Neural progenitor cell (in vitro differentiated cells): ENCODE measurements at regions not wholly inside any gene's neighbourhood (a gene's known extent, or its start where the extent isn't known, plus 50 kb on each side); places are given as distances from the start of the nearest gene placed in this dataset. TPM values are rescaled to one million over a fixed set of nuclear protein-coding genes. Genes with fewer than 3 reads are reported as not detected.
"Not testable (repeated sequence)": the region's sequence is repeated elsewhere in the genome, so short reads cannot be mapped to it uniquely, and the experiment has no call there.

Experiments used
- DNase-seq: peaks from one replicate; pipeline ENCODE4 v3.0.0-alpha.2; 2016; ENCODE audit warnings: low spot score
- H2AFZ ChIP-seq: fragments of 200-600 bp; sonication (generic); replicated peaks from 2 replicates; pipeline ENCODE4 v1.6.1; 2016; ENCODE audit warnings: antibody characterized with exemption
- H3F3A ChIP-seq: fragments of 200-600 bp; sonication (generic); 2 replicates; pipeline ENCODE4 v1.6.1; 2016; ENCODE audit warnings: antibody characterized with exemption, low read depth
- H3K27ac ChIP-seq: fragments of 200-600 bp; sonication (generic); 2 replicates; pipeline ENCODE4 v1.5.1; 2016; ENCODE audit warnings: mild to moderate bottlenecking
- H3K27me3 ChIP-seq: fragments of 200-600 bp; sonication (generic); 2 replicates; pipeline ENCODE4 v1.6.1; 2016; ENCODE audit warnings: mild to moderate bottlenecking, moderate library complexity
- H3K36me3 ChIP-seq: fragments of 200-600 bp; sonication (generic); 2 replicates; pipeline ENCODE4 v1.5.1; 2016
- H3K4me1 ChIP-seq: fragments of 200-600 bp; sonication (generic); 2 replicates; pipeline ENCODE4 v1.6.1; 2016; ENCODE audit warnings: mixed run types
- H3K4me2 ChIP-seq: fragments of 200-600 bp; sonication (generic); 2 replicates; pipeline ENCODE4 v1.6.1; 2016
- H3K4me3 ChIP-seq: fragments of 200-600 bp; sonication (generic); 2 replicates; pipeline ENCODE4 v1.5.1; 2016
- H3K79me2 ChIP-seq: fragments of 200-600 bp; sonication (generic); 2 replicates; pipeline ENCODE4 v1.6.1; 2016; ENCODE audit warnings: low read depth
- H3K9ac ChIP-seq: fragments of 200-600 bp; sonication (generic); 2 replicates; pipeline ENCODE4 v1.6.1; 2016
- H3K9me3 ChIP-seq: fragments of 200-600 bp; sonication (generic); 2 replicates; pipeline ENCODE4 v1.5.1; 2016; ENCODE audit warnings: low read depth
- H4K20me1 ChIP-seq: fragments of 200-600 bp; sonication (generic); 2 replicates; pipeline ENCODE4 v1.6.1; 2016; ENCODE audit warnings: low read depth
- H3K27ac Mint-ChIP-seq: 3 replicates; pipeline ENCODE4 v1.8.0; 2021; ENCODE audit warnings: mixed read lengths
- H3K27me3 Mint-ChIP-seq: 2 replicates; pipeline ENCODE4 v1.8.0; 2022; ENCODE audit warnings: low read depth, mild to moderate bottlenecking, inconsistent platforms, moderate library complexity, mixed read lengths; ENCODE audit not compliant: insufficient read depth
- H3K36me3 Mint-ChIP-seq: 3 replicates; pipeline ENCODE4 v1.8.0; 2021; ENCODE audit warnings: mixed read lengths
- H3K4me1 Mint-ChIP-seq: 3 replicates; pipeline ENCODE4 v1.8.0; 2021; ENCODE audit warnings: mixed read lengths
- H3K4me3 Mint-ChIP-seq: 3 replicates; pipeline ENCODE4 v1.8.0; 2021; ENCODE audit warnings: mild to moderate bottlenecking, moderate library complexity, mixed read lengths
- H3K9me3 Mint-ChIP-seq: 3 replicates; pipeline ENCODE4 v1.8.0; 2020; ENCODE audit warnings: mixed read lengths
- CTCF ChIP-seq: fragments of 200-600 bp; sonication (generic); IDR thresholded peaks from 2 replicates; pipeline ENCODE4 v1.5.1; 2017; ENCODE audit warnings: antibody characterized with exemption, mild to moderate bottlenecking
- EZH2 ChIP-seq: fragments of 200-600 bp; sonication (generic); IDR thresholded peaks from 2 replicates; pipeline ENCODE4 v1.6.1; 2017; ENCODE audit warnings: antibody characterized with exemption, mild to moderate bottlenecking, moderate library complexity
- EZH2phosphoT487 ChIP-seq: fragments of 200-600 bp; sonication (generic); IDR thresholded peaks from 2 replicates; pipeline ENCODE4 v1.6.1; 2017; ENCODE audit warnings: antibody characterized with exemption
- small RNA-seq: library from RNA; depleted of rRNA; stranded (forward); fragments of <200 nt; gene quantifications from one replicate; pipeline ENCODE3, GENCODE V24; 2015

- Histone ChIP-seq H3F3A (peaks cover 4% of the 10 kb centered on the region), H3K4me2 (no peak overlapping the region), H4K20me1 (no peaks in the 10 kb centered on the region), H3K27me3 (peaks cover 3% of the 10 kb centered on the region), H3K9me3 (no peaks in the 10 kb centered on the region), H3K36me3 (no peaks in the 10 kb centered on the region), H3K79me2 (no peaks in the 10 kb centered on the region), H3K4me3 (no peak overlapping the region), H3K27ac (no peak overlapping the region), H3K9ac (no peak overlapping the region), H3K4me1 (peaks cover 12% of the 10 kb centered on the region), H2AFZ (no peak overlapping the region)
- no peak overlapping the region for H3K4me3 Mint-ChIP-seq
- no peak overlapping the region for H3K27ac Mint-ChIP-seq
- no peaks in the 10 kb centered on the region for H3K36me3 Mint-ChIP-seq
- no peak for TF ChIP-seq EZH2
- no peak for TF ChIP-seq CTCF
- no peak for TF ChIP-seq EZH2phosphoT487
- peaks cover 7% of the 10 kb centered on the region for H3K9me3 Mint-ChIP-seq
- H3K27me3 Mint-ChIP-seq = peaks cover 2% of the 10 kb centered on the region
- DNase-seq = no peak
- peaks cover 5% of the 10 kb centered on the region for H3K4me1 Mint-ChIP-seq
Measured at GRCh38 chr9:85079349-85079748, 409.8 kb downstream of the NTRK2 start.

- H3K27ac ChIP-seq = no peak overlapping the region
- H3K36me3 Mint-ChIP-seq = no peaks in the 10 kb centered on the region
- DNase-seq = peak; percentile 24
- peak overlapping the region; percentile 62 for H3K4me2 ChIP-seq
- no peaks in the 10 kb centered on the region for H3K79me2 ChIP-seq
- H3K4me1 ChIP-seq = peaks cover 12% of the 10 kb centered on the region
- no peaks in the 10 kb centered on the region for H3K27me3 Mint-ChIP-seq
- H3K9me3 Mint-ChIP-seq = peaks cover 7% of the 10 kb centered on the region
- H3K36me3 ChIP-seq = no peaks in the 10 kb centered on the region
- H3K9me3 ChIP-seq = no peaks in the 10 kb centered on the region
- H3K27ac Mint-ChIP-seq = no peak overlapping the region
- peaks cover 4% of the 10 kb centered on the region for H3F3A ChIP-seq
- peaks cover 5% of the 10 kb centered on the region for H3K4me1 Mint-ChIP-seq
- H3K9ac ChIP-seq = no peak overlapping the region
- no peak for TF ChIP-seq CTCF
- no peak for TF ChIP-seq EZH2
- no peak for TF ChIP-seq EZH2phosphoT487
- peak overlapping the region; percentile 77 for H2AFZ ChIP-seq
- H3K4me3 ChIP-seq = no peak overlapping the region
- H3K27me3 ChIP-seq = peaks cover 3% of the 10 kb centered on the region
- no peak overlapping the region for H3K4me3 Mint-ChIP-seq
- no peaks in the 10 kb centered on the region for H4K20me1 ChIP-seq
Measured at GRCh38 chr9:85077944-85078343, 408.4 kb downstream of the NTRK2 start.

GRCh38 chr9:85077146-85077545 is 407.6 kb downstream of the NTRK2 start:
- not testable (repeated sequence) for H3F3A ChIP-seq, H3K27ac Mint-ChIP-seq, H3K27me3 Mint-ChIP-seq, H3K9ac ChIP-seq, H3K4me1 Mint-ChIP-seq, H3K9me3 ChIP-seq, H3K27me3 ChIP-seq, H3K27ac ChIP-seq, H3K36me3 ChIP-seq, H4K20me1 ChIP-seq, H3K36me3 Mint-ChIP-seq, H3K79me2 ChIP-seq, H3K9me3 Mint-ChIP-seq, H3K4me3 Mint-ChIP-seq
- H3K4me3 ChIP-seq = peak overlapping the region; percentile 32
- peak overlapping the region; percentile 62 for H3K4me2 ChIP-seq
- peak overlapping the region; percentile 63 for H2AFZ ChIP-seq
- H3K4me1 ChIP-seq = peaks cover 12% of the 10 kb centered on the region
- DNase-seq = peak; percentile 9

Small RNA genes lying in the stretch of these regions (small RNA-seq; reads per million reads assigned to genes)
- not detected for gene UBE2V1P10
